Thoracic aorta (tissue), 2 donors: ENCODE measurements at regions not wholly inside any gene's neighbourhood (a gene's known extent, or its start where the extent isn't known, plus 50 kb on each side); places are given as distances from the start of the nearest gene placed in this dataset.
"Not testable (repeated sequence)": the region's sequence is repeated elsewhere in the genome, so short reads cannot be mapped to it uniquely, and the experiment has no call there.

ENCODE experiments used
- ATAC-seq: fragments of 150-250 bp; one replicate; pipeline ENCODE4 v1.8.0; 2017; ENCODE audit warnings: low read depth; ENCODE audit not compliant: insufficient number of reproducible peaks, low FRiP score
- DNase-seq: peaks from one replicate; pipeline ENCODE4 v3.0.0-alpha.2; 2020; ENCODE audit warnings: low spot score
- H3K27ac ChIP-seq, 2 donors: fragments of 200-600 bp; sonication (generic); 1 replicate in 1 of 2; 2 replicates in 1 of 2; pipeline ENCODE4 v1.5.1; 2016; ENCODE audit warnings: mild to moderate bottlenecking in 2 of 2, moderate library complexity in 2 of 2
- H3K27me3 ChIP-seq: fragments of 200-600 bp; sonication (generic); replicated peaks from 2 replicates; pipeline ENCODE4 v1.6.0; 2016; ENCODE audit warnings: mild to moderate bottlenecking; ENCODE audit not compliant: insufficient read depth
- H3K36me3 ChIP-seq: fragments of 200-600 bp; sonication (generic); one replicate; pipeline ENCODE4 v1.5.1; 2016
- H3K4me1 ChIP-seq, 2 donors: fragments of 200-600 bp; sonication (generic); 1 replicate in 1 of 2; 2 replicates in 1 of 2; pipeline versions ENCODE4 v1.5.1 to v1.6.0; 2016; ENCODE audit warnings: low read depth in 2 of 2, mild to moderate bottlenecking in 1 of 2; ENCODE audit not compliant: control insufficient read depth in 1 of 2
- H3K4me3 ChIP-seq: fragments of 200-600 bp; sonication (generic); 2 replicates; pipeline ENCODE4 v1.5.1; 2016; ENCODE audit warnings: mild to moderate bottlenecking
- H3K9me3 ChIP-seq: fragments of 200-600 bp; sonication (generic); 2 replicates; pipeline ENCODE4 v1.5.1; 2016
- CTCF ChIP-seq: fragments of 200-600 bp; sonication (generic); IDR thresholded peaks from one replicate; pipeline ENCODE4 v1.5.1; 2019; ENCODE audit warnings: antibody characterized with exemption

- Histone ChIP-seq H3K4me1 (no peaks in the 10 kb centered on the region), H3K9me3 (no peaks in the 10 kb centered on the region), H3K27me3 (no peaks in the 10 kb centered on the region), H3K27ac (no peak overlapping the region), H3K36me3 (no peaks in the 10 kb centered on the region), H3K4me3 (no peak overlapping the region)
- ATAC-seq: no peak
- TF ChIP-seq CTCF: no peak
- no peak for DNase-seq
Measured at GRCh38 chr10:25828475-25828874, 105.6 kb upstream of the MYO3A start.

- no peak for ATAC-seq
- TF ChIP-seq CTCF: no peak
- H3K36me3 ChIP-seq: no peaks in the 10 kb centered on the region
- H3K4me1 ChIP-seq: no peaks in the 10 kb centered on the region
- no peaks in the 10 kb centered on the region for H3K27me3 ChIP-seq
- DNase-seq: no peak
- no peak overlapping the region for H3K27ac ChIP-seq
- no peaks in the 10 kb centered on the region for H3K9me3 ChIP-seq
- H3K4me3 ChIP-seq: no peak overlapping the region
Measured at GRCh38 chr10:25831080-25831479, 102.9 kb upstream of the MYO3A start.

GRCh38 chr10:25839683-25840082 lies 94.3 kb upstream of the MYO3A start:
- H3K4me3 ChIP-seq: no peak overlapping the region
- H3K36me3 ChIP-seq: no peaks in the 10 kb centered on the region
- H3K4me1 ChIP-seq: no peaks in the 10 kb centered on the region
- DNase-seq (no peak), ATAC-seq (no peak)
- no peak overlapping the region for H3K27ac ChIP-seq
- no peaks in the 10 kb centered on the region for H3K27me3 ChIP-seq
- TF ChIP-seq CTCF: no peak
- H3K9me3 ChIP-seq: no peaks in the 10 kb centered on the region

- not testable (repeated sequence) for H3K27me3 ChIP-seq, ATAC-seq, H3K4me1 ChIP-seq, H3K36me3 ChIP-seq, H3K9me3 ChIP-seq, DNase-seq, H3K27ac ChIP-seq, H3K4me3 ChIP-seq
Measured at GRCh38 chr10:25840875-25841274, 93.2 kb upstream of the MYO3A start.

- Histone ChIP-seq H3K27ac (no peak overlapping the region), H3K4me3 (no peak overlapping the region), H3K9me3 (no peaks in the 10 kb centered on the region), H3K27me3 (no peaks in the 10 kb centered on the region), H3K36me3 (no peaks in the 10 kb centered on the region), H3K4me1 (no peaks in the 10 kb centered on the region)
- ATAC-seq (no peak), DNase-seq (no peak)
- no peak for TF ChIP-seq CTCF
Measured at GRCh38 chr10:25842146-25842545, 91.9 kb upstream of the MYO3A start.

GRCh38 chr10:25843551-25844170 lies 90.4 kb upstream of the MYO3A start:
- Histone ChIP-seq H3K36me3 (no peaks in the 10 kb centered on the region), H3K27me3 (no peaks in the 10 kb centered on the region), H3K4me1 (no peaks in the 10 kb centered on the region), H3K27ac (no peak overlapping the region), H3K9me3 (no peaks in the 10 kb centered on the region), H3K4me3 (no peak overlapping the region)
- no peak for DNase-seq
- no peak for TF ChIP-seq CTCF
- ATAC-seq: no peak

GRCh38 chr10:25844716-25845115 lies 89.3 kb upstream of the MYO3A start:
- not testable (repeated sequence) for H3K36me3 ChIP-seq, H3K4me3 ChIP-seq, DNase-seq, H3K4me1 ChIP-seq, H3K9me3 ChIP-seq, H3K27me3 ChIP-seq, H3K27ac ChIP-seq, ATAC-seq
